B cell (primary cell): ENCODE measurements at regions not wholly inside any gene's neighbourhood (a gene's known extent, or its start where the extent isn't known, plus 50 kb on each side); places are given as distances from the start of the nearest gene placed in this dataset.
"Not testable (repeated sequence)": the region's sequence is repeated elsewhere in the genome, so short reads cannot be mapped to it uniquely, and the experiment has no call there.

Experiments
- ATAC-seq: fragments of 200-7000 bp; cut with Tn5 transposase; one replicate; pipeline ENCODE4 v1.10.0; 2021; ENCODE audit warnings: low read depth, mild to moderate bottlenecking, moderate number of reproducible peaks, moderate library complexity
- CTCF ChIA-PET: fragments of 350-600 bp; sonication (Branson Sonifier 250); formaldehyde crosslinking; loops from one replicate; lab custom pipeline; 2021; ENCODE audit warnings: antibody characterized with exemption, inconsistent platforms; lab: Charles Lee
- POLR2A ChIA-PET: fragments of 350-600 bp; sonication (Branson Sonifier 250); formaldehyde crosslinking; loops from one replicate; lab custom pipeline; 2021; ENCODE audit warnings: antibody characterized with exemption; lab: Charles Lee
- DNase-seq: peaks from one replicate; pipeline ENCODE4 v3.0.0; 2013
- H2AFZ ChIP-seq: 2 replicates; pipeline ENCODE4 v1.6.1; 2012; ENCODE audit warnings: mild to moderate bottlenecking, low read depth, low read length; ENCODE audit not compliant: insufficient read depth, poor library complexity, severe bottlenecking
- H3K27ac ChIP-seq, 2 donors: 1 replicate in 1 of 2; 2 replicates in 1 of 2; pipeline ENCODE4 v1.5.1; 2012 to 2013; ENCODE audit warnings: low read length in 2 of 2, mild to moderate bottlenecking in 2 of 2, moderate library complexity in 1 of 2
- H3K27me3 ChIP-seq, 4 experiments: fragments of 200-600 bp in 1 of 4; sonication (generic) in 1 of 4; replicated peaks in 1 of 4; 1 replicate in 2 of 4; 2 replicates in 2 of 4; pipeline versions ENCODE4 v1.6.1 to v1.7.0; 2013 to 2016; ENCODE audit warnings: low read length in 3 of 4, mild to moderate bottlenecking in 2 of 4, mixed read lengths in 1 of 4, moderate library complexity in 1 of 4; ENCODE audit not compliant: insufficient read depth in 4 of 4, control insufficient read depth in 3 of 4; ENCODE audit errors: control extremely low read depth in 1 of 4
- H3K36me3 ChIP-seq, 2 experiments: replicated peaks in 1 of 2; 1 replicate in 1 of 2; 2 replicates in 1 of 2; pipeline versions ENCODE4 v1.6.1 to v1.7.1; 2013; ENCODE audit warnings: low read length in 1 of 2; ENCODE audit not compliant: insufficient read depth in 2 of 2, control insufficient read depth in 1 of 2; ENCODE audit errors: control extremely low read depth in 1 of 2, extremely low read depth in 1 of 2
- H3K4me1 ChIP-seq, 2 donors: fragments of 200-600 bp in 1 of 2; sonication (generic) in 1 of 2; 1 replicate in 1 of 2; 2 replicates in 1 of 2; pipeline versions ENCODE4 v1.5.1 to v1.6.1; 2013 to 2017; ENCODE audit warnings: low read length in 2 of 2; ENCODE audit not compliant: control insufficient read depth in 2 of 2, insufficient read depth in 2 of 2
- H3K4me2 ChIP-seq: replicated peaks from 2 replicates; pipeline ENCODE3; 2012; ENCODE audit warnings: mild to moderate bottlenecking, low read depth, low read length; ENCODE audit not compliant: poor library complexity, severe bottlenecking
- H3K4me3 ChIP-seq, 5 experiments: fragments of 200-600 bp in 1 of 5; sonication (generic) in 1 of 5; 1 replicate in 3 of 5; 2 replicates in 2 of 5; pipeline versions ENCODE4 v1.5.1 to v1.7.0; 2011 to 2016; ENCODE audit warnings: low read length in 4 of 5, mild to moderate bottlenecking in 4 of 5, low read depth in 2 of 5, control low read depth in 1 of 5, moderate library complexity in 1 of 5; ENCODE audit not compliant: insufficient read depth in 1 of 5; ENCODE audit errors: control extremely low read depth in 1 of 5, extremely low read depth in 1 of 5
- H3K79me2 ChIP-seq: fragments of 200-600 bp; sonication (generic); one replicate; pipeline ENCODE4 v1.6.0; 2016; ENCODE audit warnings: low read length; ENCODE audit not compliant: control insufficient read depth, insufficient read depth
- H3K9ac ChIP-seq: fragments of 200-600 bp; sonication (generic); 2 replicates; pipeline ENCODE4 v1.6.1; 2017; ENCODE audit warnings: mild to moderate bottlenecking, low read length, moderate library complexity
- H3K9me3 ChIP-seq, 3 donors: one replicate each; pipeline versions ENCODE4 v1.6.1 to v1.7.1; 2013; ENCODE audit warnings: low read length in 2 of 3; ENCODE audit not compliant: control insufficient read depth in 2 of 3, insufficient read depth in 1 of 3; ENCODE audit errors: control extremely low read depth in 1 of 3
- H4K20me1 ChIP-seq: 2 replicates; pipeline ENCODE4 v1.6.0; 2012; ENCODE audit warnings: mild to moderate bottlenecking, low read length; ENCODE audit not compliant: insufficient read depth, control insufficient read depth, poor library complexity, severe bottlenecking
- H3K27ac Mint-ChIP-seq: one replicate; pipeline ENCODE4 v1.8.0; 2021; ENCODE audit warnings: mixed read lengths
- H3K27me3 Mint-ChIP-seq: one replicate; pipeline ENCODE4 v1.8.0; 2021; ENCODE audit warnings: mixed read lengths
- H3K4me1 Mint-ChIP-seq: one replicate; pipeline ENCODE4 v1.8.0; 2021; ENCODE audit warnings: mixed read lengths
- H3K4me3 Mint-ChIP-seq: one replicate; pipeline ENCODE4 v1.8.0; 2021; ENCODE audit warnings: mixed read lengths
- H3K9me3 Mint-ChIP-seq: one replicate; pipeline ENCODE4 v1.8.0; 2022; ENCODE audit warnings: mixed read lengths; ENCODE audit not compliant: insufficient read depth
- CTCF ChIP-seq: fragments of 200-600 bp; IDR thresholded peaks from one replicate; pipeline ENCODE4 v1.8.0; 2022; ENCODE audit warnings: antibody characterized with exemption, mild to moderate bottlenecking
- EZH2 ChIP-seq: IDR thresholded peaks from 2 replicates; pipeline ENCODE4 v1.6.1; 2012; ENCODE audit warnings: borderline replicate concordance, low read depth, mild to moderate bottlenecking, moderate library complexity, low read length; ENCODE audit not compliant: insufficient read depth, poor library complexity, severe bottlenecking
- WGBS: methylation state at CpG from one replicate; pipeline ENCODE4 v1.1.5; 2013; ENCODE audit warnings: missing lambda C conversion rate; ENCODE audit not compliant: insufficient coverage; 5-methylcytosine and 5-hydroxymethylcytosine counted together
- intact Hi-C: fragments of 100-400 bp; cut with micrococcal nuclease; formaldehyde crosslinking; loops from one replicate; pipeline ENCODE4 v1.10.0; 2022

DNA sequence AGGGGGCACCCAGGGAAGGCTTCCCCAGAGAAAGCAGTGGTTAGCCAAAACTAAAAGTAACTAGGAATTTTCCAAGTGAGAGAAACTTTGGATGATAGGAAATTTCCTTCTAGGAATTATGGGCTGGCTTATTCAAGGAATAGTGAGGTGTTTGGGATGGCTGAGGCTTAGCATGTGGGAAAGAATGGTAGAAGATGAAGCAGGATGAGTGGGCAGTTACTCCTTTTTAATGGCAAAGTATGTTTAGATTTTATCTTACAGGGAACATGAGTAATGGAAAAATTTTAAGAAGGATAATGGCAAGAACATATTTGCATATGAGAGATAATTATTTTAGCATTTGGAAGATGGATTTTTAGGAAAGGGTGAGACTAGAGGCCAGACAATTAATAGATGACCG is 197.6 kb downstream of the SLC38A4 start:
- no peak overlapping the region for H3K4me2 ChIP-seq
- no peak overlapping the region for H3K4me3 Mint-ChIP-seq
- H2AFZ ChIP-seq: no peak overlapping the region
- H3K27me3 ChIP-seq: no peaks in the 10 kb centered on the region
- no peaks in the 10 kb centered on the region for H3K79me2 ChIP-seq
- H3K4me1 Mint-ChIP-seq: no peaks in the 10 kb centered on the region
- no peaks in the 10 kb centered on the region for H3K4me1 ChIP-seq
- no peak overlapping the region for H3K27ac Mint-ChIP-seq
- H3K27ac ChIP-seq: no peak overlapping the region
- TF ChIP-seq CTCF: no peak
- TF ChIP-seq EZH2: no peak
- ATAC-seq (no peak), DNase-seq (no peak)
- WGBS: 88% methylated on average over 1 of the region's 1 CpG
- no peaks in the 10 kb centered on the region for H3K9me3 Mint-ChIP-seq
- ChIA-PET POLR2A (no interaction called here), CTCF (no interaction called here)
- intact Hi-C loops: no loop called here
- H4K20me1 ChIP-seq: no peaks in the 10 kb centered on the region
- no peaks in the 10 kb centered on the region for H3K27me3 Mint-ChIP-seq
- no peaks in the 10 kb centered on the region for H3K36me3 ChIP-seq
- no peak overlapping the region for H3K9ac ChIP-seq
- no peak overlapping the region for H3K4me3 ChIP-seq
- H3K9me3 ChIP-seq: no peaks in the 10 kb centered on the region

DNA sequence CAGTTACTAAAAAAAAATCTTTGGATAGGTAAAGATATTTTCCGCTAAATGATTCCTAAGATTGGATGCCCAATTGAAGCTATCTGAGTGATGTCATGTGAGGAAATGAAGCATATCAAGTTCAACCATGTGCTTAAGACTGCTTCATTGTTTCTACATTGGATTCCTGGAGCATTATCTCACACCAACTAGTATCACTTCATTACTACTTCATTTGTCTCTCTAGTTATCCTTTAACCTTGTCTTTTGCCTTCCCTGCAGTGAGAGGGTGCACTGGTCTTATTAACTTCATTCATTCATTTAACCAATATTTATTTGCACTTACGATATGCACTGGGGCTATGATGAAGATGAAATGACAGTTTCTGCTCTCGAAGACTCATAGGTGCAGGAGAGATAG is 198.1 kb downstream of the SLC38A4 start:
- Histone ChIP-seq H3K9me3 (no peaks in the 10 kb centered on the region), H2AFZ (no peak overlapping the region), H3K27me3 (no peaks in the 10 kb centered on the region), H3K27ac (no peak overlapping the region), H3K9ac (no peak overlapping the region), H3K4me3 (no peak overlapping the region), H3K4me1 (no peaks in the 10 kb centered on the region), H4K20me1 (no peaks in the 10 kb centered on the region), H3K79me2 (no peaks in the 10 kb centered on the region), H3K4me2 (no peak overlapping the region), H3K36me3 (no peaks in the 10 kb centered on the region)
- ATAC-seq (no peak), DNase-seq (no peak)
- no peak overlapping the region for H3K4me3 Mint-ChIP-seq
- H3K4me1 Mint-ChIP-seq: no peaks in the 10 kb centered on the region
- WGBS: 100% methylated on average over 2 of the region's 3 CpGs
- POLR2A ChIA-PET: no interaction called here
- CTCF ChIA-PET: no interaction called here
- intact Hi-C loops: no loop called here
- H3K27me3 Mint-ChIP-seq: no peaks in the 10 kb centered on the region
- no peak for TF ChIP-seq CTCF
- no peak for TF ChIP-seq EZH2
- H3K9me3 Mint-ChIP-seq: no peaks in the 10 kb centered on the region
- no peak overlapping the region for H3K27ac Mint-ChIP-seq

- H3K36me3 ChIP-seq, H3K4me1 Mint-ChIP-seq, CTCF ChIA-PET, H3K4me3 ChIP-seq, DNase-seq, H4K20me1 ChIP-seq, H3K27me3 Mint-ChIP-seq, H3K9ac ChIP-seq, H2AFZ ChIP-seq, H3K79me2 ChIP-seq, H3K4me2 ChIP-seq, H3K9me3 Mint-ChIP-seq, H3K4me3 Mint-ChIP-seq, POLR2A ChIA-PET, H3K27ac Mint-ChIP-seq, ATAC-seq, intact Hi-C loops, H3K4me1 ChIP-seq, H3K27ac ChIP-seq, H3K27me3 ChIP-seq: not testable (repeated sequence)
- H3K9me3 ChIP-seq: peaks cover 0 to 10% (median 3%) of the 10 kb centered on the region in 3 donors
- WGBS: no CpG with 5 or more reads among the region's 5 CpGs
Observed at GRCh38 chr12:46619474-46619873, 206.3 kb downstream of the SLC38A4 start.
